ENCODE measurements at regions not wholly inside any gene's neighbourhood (a gene's known extent, or its start where the extent isn't known, plus 50 kb on each side); places are given as distances from the start of the nearest gene placed in this dataset.

DNA sequence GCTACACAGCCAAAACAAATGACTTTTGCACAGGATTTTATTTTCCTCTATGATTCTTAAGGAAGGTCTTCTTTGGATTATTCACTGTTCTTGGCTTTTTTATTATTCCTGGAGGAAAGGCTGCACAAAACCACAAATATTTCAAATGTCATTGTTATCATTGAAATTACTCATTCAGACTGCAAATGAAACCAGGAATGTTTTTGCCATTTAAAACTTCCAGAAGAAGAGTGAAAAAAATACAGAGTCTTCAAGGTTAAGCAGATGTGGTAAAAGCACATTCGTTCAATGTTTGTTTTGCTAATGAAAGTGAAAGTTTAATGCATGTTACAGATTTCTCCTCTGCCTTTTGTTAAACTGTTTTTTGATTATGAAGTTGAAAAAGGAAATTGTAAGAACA, 238.2 kb downstream of the TLE4 start:
- TF ChIP-seq, protein P1, sequence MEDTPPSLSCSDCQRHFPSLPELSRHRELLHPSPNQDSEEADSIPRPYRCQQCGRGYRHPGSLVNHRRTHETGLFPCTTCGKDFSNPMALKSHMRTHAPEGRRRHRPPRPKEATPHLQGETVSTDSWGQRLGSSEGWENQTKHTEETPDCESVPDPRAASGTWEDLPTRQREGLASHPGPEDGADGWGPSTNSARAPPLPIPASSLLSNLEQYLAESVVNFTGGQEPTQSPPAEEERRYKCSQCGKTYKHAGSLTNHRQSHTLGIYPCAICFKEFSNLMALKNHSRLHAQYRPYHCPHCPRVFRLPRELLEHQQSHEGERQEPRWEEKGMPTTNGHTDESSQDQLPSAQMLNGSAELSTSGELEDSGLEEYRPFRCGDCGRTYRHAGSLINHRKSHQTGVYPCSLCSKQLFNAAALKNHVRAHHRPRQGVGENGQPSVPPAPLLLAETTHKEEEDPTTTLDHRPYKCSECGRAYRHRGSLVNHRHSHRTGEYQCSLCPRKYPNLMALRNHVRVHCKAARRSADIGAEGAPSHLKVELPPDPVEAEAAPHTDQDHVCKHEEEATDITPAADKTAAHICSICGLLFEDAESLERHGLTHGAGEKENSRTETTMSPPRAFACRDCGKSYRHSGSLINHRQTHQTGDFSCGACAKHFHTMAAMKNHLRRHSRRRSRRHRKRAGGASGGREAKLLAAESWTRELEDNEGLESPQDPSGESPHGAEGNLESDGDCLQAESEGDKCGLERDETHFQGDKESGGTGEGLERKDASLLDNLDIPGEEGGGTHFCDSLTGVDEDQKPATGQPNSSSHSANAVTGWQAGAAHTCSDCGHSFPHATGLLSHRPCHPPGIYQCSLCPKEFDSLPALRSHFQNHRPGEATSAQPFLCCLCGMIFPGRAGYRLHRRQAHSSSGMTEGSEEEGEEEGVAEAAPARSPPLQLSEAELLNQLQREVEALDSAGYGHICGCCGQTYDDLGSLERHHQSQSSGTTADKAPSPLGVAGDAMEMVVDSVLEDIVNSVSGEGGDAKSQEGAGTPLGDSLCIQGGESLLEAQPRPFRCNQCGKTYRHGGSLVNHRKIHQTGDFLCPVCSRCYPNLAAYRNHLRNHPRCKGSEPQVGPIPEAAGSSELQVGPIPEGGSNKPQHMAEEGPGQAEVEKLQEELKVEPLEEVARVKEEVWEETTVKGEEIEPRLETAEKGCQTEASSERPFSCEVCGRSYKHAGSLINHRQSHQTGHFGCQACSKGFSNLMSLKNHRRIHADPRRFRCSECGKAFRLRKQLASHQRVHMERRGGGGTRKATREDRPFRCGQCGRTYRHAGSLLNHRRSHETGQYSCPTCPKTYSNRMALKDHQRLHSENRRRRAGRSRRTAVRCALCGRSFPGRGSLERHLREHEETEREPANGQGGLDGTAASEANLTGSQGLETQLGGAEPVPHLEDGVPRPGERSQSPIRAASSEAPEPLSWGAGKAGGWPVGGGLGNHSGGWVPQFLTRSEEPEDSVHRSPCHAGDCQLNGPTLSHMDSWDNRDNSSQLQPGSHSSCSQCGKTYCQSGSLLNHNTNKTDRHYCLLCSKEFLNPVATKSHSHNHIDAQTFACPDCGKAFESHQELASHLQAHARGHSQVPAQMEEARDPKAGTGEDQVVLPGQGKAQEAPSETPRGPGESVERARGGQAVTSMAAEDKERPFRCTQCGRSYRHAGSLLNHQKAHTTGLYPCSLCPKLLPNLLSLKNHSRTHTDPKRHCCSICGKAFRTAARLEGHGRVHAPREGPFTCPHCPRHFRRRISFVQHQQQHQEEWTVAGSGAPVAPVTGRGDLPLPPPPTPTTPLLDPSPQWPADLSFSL (CRISPR knock-in tag; IDR thresholded peaks at IDR 0.05) = no peak
- no peak for TF ChIP-seq ZNF792 (CRISPR knock-in tag; IDR thresholded peaks at IDR 0.05)
